MCF 10A (cell line): ENCODE measurements at regions not wholly inside any gene's neighbourhood (a gene's known extent, or its start where the extent isn't known, plus 50 kb on each side); places are given as distances from the start of the nearest gene placed in this dataset.
"Not testable (repeated sequence)": the region's sequence is repeated elsewhere in the genome, so short reads cannot be mapped to it uniquely, and the experiment has no call there.

Experiments
- BruUV-seq: library from RNA; stranded (reverse); fragments of 400-500 nt; replicated peaks from 2 replicates; lab custom pipeline; 2021; lab: Mats Ljungman, UMichigan
- CTCF ChIA-PET: fragments of 300-600 bp; sonication (Branson Sonifier 250); formaldehyde crosslinking; extraction: SDS; loops from one replicate; lab custom pipeline; 2021; ENCODE audit warnings: antibody characterized with exemption, inconsistent platforms; lab: Yijun Ruan, JAX
- POLR2A ChIA-PET: fragments of 300-600, 350-650 bp; sonication (Branson Sonifier 250); formaldehyde crosslinking; extraction: SDS; loops from one replicate; lab custom pipeline; 2020; ENCODE audit warnings: antibody characterized with exemption, inconsistent platforms; lab: Yijun Ruan, JAX
- DNase-seq: peaks from one replicate; pipeline ENCODE4 v3.0.0-alpha.2; 2018; ENCODE audit not compliant: unreplicated experiment
- H3K27ac Mint-ChIP-seq: one replicate; pipeline ENCODE4 v1.8.0; 2022; ENCODE audit warnings: mild to moderate bottlenecking, low read depth, mixed read lengths; ENCODE audit not compliant: unreplicated experiment
- H3K27me3 Mint-ChIP-seq: one replicate; pipeline ENCODE4 v1.8.0; 2022; ENCODE audit warnings: mixed read lengths; ENCODE audit not compliant: insufficient read depth, unreplicated experiment
- H3K36me3 Mint-ChIP-seq: one replicate; pipeline ENCODE4 v1.8.0; 2022; ENCODE audit warnings: mild to moderate bottlenecking, moderate library complexity, mixed read lengths; ENCODE audit not compliant: insufficient read depth, unreplicated experiment
- H3K4me1 Mint-ChIP-seq: one replicate; pipeline ENCODE4 v1.8.0; 2022; ENCODE audit warnings: mixed read lengths; ENCODE audit not compliant: insufficient read depth, unreplicated experiment
- H3K4me3 Mint-ChIP-seq: one replicate; pipeline ENCODE4 v1.8.0; 2022; ENCODE audit warnings: mild to moderate bottlenecking, moderate library complexity, mixed read lengths; ENCODE audit not compliant: unreplicated experiment
- H3K9me3 Mint-ChIP-seq: one replicate; pipeline ENCODE4 v1.8.0; 2022; ENCODE audit warnings: mixed read lengths; ENCODE audit not compliant: unreplicated experiment
- intact Hi-C: fragments of 100-400 bp; cut with micrococcal nuclease; formaldehyde crosslinking; loops from 2 replicates; pipeline ENCODE4 v1.14.1; 2022
- TF ChIP-seq, protein P1 (sequence below): fragments of 200-600 bp; IDR thresholded peaks from one replicate; pipeline ENCODE4 v1.8.0; 2022; ENCODE audit warnings: antibody characterized with exemption, mild to moderate bottlenecking; ENCODE audit not compliant: unreplicated experiment

DNA sequence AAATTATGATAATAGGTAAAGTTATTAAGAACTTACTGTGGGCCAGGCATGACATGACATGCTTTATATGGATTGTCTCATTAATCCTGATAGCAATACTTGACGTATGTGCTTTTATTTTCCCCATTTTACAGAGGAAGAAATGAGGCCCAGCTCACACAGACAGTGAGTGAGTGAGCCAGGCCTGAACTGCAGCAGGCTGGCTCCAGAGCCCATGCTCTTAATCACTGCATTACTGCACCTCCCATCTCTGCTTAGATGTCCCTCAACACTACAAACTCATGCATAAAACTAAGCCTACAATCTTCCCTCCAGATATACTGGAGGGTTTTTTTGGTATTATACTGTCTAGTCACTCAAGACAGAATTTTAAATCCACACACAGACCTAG lies 68.5 kb upstream of the OSBPL3 start:
- TF ChIP-seq, protein P1, sequence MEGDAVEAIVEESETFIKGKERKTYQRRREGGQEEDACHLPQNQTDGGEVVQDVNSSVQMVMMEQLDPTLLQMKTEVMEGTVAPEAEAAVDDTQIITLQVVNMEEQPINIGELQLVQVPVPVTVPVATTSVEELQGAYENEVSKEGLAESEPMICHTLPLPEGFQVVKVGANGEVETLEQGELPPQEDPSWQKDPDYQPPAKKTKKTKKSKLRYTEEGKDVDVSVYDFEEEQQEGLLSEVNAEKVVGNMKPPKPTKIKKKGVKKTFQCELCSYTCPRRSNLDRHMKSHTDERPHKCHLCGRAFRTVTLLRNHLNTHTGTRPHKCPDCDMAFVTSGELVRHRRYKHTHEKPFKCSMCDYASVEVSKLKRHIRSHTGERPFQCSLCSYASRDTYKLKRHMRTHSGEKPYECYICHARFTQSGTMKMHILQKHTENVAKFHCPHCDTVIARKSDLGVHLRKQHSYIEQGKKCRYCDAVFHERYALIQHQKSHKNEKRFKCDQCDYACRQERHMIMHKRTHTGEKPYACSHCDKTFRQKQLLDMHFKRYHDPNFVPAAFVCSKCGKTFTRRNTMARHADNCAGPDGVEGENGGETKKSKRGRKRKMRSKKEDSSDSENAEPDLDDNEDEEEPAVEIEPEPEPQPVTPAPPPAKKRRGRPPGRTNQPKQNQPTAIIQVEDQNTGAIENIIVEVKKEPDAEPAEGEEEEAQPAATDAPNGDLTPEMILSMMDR: no peak
- ChIA-PET POLR2A (interaction anchor here (0.6 kb wide), 1 partner anchor 49 kb away, joined by 4 read pairs; no protein-coding TSS in a partner anchor), CTCF (interaction anchor here (0.6 to 0.7 kb wide), 3 partner anchors 41 to 45 kb away, joined by 3 to 4 read pairs (median 3); no protein-coding TSS in a partner anchor)
- no peaks in the 10 kb centered on the region for H3K9me3 Mint-ChIP-seq
- intact Hi-C loops: no loop called here
- no peaks in the 10 kb centered on the region for H3K4me1 Mint-ChIP-seq
- H3K27ac Mint-ChIP-seq: no peak overlapping the region
- no peak for DNase-seq
- no TSS peak for BruUV-seq
- no peak overlapping the region for H3K4me3 Mint-ChIP-seq
- H3K27me3 Mint-ChIP-seq: no peaks in the 10 kb centered on the region
- no peaks in the 10 kb centered on the region for H3K36me3 Mint-ChIP-seq

DNA sequence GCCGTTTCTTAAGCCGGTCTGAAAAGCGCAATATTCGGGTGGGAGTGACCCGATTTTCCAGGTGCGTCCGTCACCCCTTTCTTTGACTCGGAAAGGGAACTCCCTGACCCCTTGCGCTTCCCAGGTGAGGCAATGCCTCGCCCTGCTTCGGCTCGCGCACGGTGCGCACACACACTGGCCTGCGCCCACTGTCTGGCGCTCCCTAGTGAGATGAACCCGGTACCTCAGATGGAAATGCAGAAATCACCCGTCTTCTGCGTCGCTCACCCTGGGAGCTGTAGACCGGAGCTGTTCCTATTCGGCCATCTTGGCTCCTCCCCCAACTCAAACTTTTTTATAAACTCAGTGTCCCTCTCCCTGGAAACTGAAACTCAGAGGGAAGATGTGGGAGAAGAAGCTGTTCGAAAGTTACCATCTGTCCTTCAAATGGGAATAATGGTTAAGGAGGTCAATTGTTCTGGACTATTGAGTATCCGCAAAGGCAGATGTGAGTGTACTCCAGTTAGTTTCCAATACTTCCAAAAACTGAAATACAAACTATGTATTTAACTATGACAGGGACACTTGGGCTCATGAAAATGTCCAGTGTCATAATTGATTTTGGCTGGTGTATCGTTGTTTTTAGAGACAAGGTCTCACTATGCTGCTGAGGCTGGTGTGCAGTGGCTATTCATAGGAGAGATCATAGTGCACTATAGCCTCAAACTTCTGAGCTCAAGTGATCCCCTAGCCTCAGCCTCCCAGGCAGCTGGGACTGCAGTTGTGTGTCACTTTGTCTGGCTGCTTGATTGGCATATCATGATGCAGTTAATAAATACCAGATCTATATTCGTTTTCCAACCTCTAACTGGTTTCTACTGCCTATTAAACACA lies 67.8 kb upstream of the OSBPL3 start:
- H3K4me3 Mint-ChIP-seq, H3K9me3 Mint-ChIP-seq, BruUV-seq, H3K27me3 Mint-ChIP-seq, H3K36me3 Mint-ChIP-seq, intact Hi-C loops, H3K4me1 Mint-ChIP-seq, H3K27ac Mint-ChIP-seq, DNase-seq: not testable (repeated sequence)
- ChIA-PET POLR2A (interaction anchor here (0.6 kb wide), 1 partner anchor 48 kb away, joined by 4 read pairs; no protein-coding TSS in a partner anchor), CTCF (interaction anchor here (0.7 kb wide), 1 partner anchor 46 kb away, joined by 4 read pairs; no protein-coding TSS in a partner anchor)

DNA sequence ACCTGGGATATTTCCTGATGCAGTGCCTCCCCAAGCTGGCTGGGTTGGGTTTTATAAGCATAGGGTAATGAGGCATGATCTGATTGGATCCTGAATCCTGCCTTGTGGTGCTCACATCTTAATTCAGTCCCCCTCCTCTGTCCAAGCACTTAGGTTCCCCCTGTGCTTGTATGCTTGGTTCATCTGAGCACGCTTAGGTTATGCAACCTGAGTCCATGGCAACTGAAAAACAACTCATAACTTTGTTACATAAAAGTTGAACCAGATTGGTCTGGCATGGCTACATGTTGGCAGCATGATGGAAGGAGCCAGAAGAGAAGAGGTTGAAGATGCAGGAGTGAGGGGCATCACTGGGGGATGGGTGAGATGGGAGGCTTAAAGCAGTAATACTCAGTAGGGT lies 57.3 kb upstream of the OSBPL3 start:
- Mint-ChIP-seq H3K27ac (no peak overlapping the region), H3K36me3 (no peaks in the 10 kb centered on the region), H3K4me3 (no peak overlapping the region), H3K9me3 (peaks cover 12% of the 10 kb centered on the region), H3K27me3 (no peaks in the 10 kb centered on the region), H3K4me1 (peaks cover 2% of the 10 kb centered on the region)
- ChIA-PET POLR2A (interaction anchor here (2.1 kb wide), 1 partner anchor 8 kb away, joined by 9 read pairs; no protein-coding TSS in a partner anchor), CTCF (interaction anchor here (0.7 to 1.4 kb wide), 3 partner anchors 16 to 225 kb away, joined by 3 to 4 read pairs (median 3); no protein-coding TSS in a partner anchor)
- TF ChIP-seq, protein P1: no peak
- no peak for DNase-seq
- BruUV-seq: no TSS peak
- intact Hi-C loops: no loop called here

DNA sequence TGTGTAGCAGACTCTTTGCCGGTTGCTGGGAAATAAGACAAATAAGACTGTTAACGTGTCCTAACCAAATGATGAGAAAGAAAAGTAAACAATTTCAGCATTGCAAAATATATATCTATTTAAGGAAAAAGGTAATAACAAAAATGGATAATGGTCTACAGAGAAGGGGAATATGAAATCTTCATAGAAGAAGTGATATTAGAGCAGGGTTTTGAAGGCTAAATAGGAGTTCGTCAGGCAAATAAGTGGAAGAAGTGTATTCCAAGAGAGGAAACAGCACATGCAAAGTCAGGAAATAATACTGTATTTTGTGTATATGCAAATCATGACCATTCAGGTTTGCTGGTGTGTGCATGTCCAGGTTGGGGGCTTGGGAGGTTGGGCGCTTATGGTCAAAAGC lies 55.3 kb upstream of the OSBPL3 start:
- H3K36me3 Mint-ChIP-seq: no peaks in the 10 kb centered on the region
- POLR2A ChIA-PET: no interaction called here
- no peaks in the 10 kb centered on the region for H3K27me3 Mint-ChIP-seq
- peaks cover 12% of the 10 kb centered on the region for H3K9me3 Mint-ChIP-seq
- no TSS peak for BruUV-seq
- intact Hi-C loops: no loop called here
- TF ChIP-seq, protein P1: no peak
- CTCF ChIA-PET: no interaction called here
- no peak overlapping the region for H3K4me3 Mint-ChIP-seq
- peaks cover 8% of the 10 kb centered on the region for H3K4me1 Mint-ChIP-seq
- no peak for DNase-seq
- H3K27ac Mint-ChIP-seq: no peak overlapping the region
